IMR-90 (cell line): ENCODE measurements at regions not wholly inside any gene's neighbourhood (a gene's known extent, or its start where the extent isn't known, plus 50 kb on each side); places are given as distances from the start of the nearest gene placed in this dataset.
"Not testable (repeated sequence)": the region's sequence is repeated elsewhere in the genome, so short reads cannot be mapped to it uniquely, and the experiment has no call there.

Experiments
- BHLHE40 ChIP-seq: fragments of 150-350 bp; IDR thresholded peaks from 2 replicates; pipeline ENCODE4 v1.6.1; 2016; ENCODE audit warnings: mild to moderate bottlenecking, low read depth, low read length
- CEBPB ChIP-seq: IDR thresholded peaks from 2 replicates; pipeline ENCODE4 v1.6.1; 2012; ENCODE audit warnings: low read depth, low read length, improper control_type of control experiment
- CHD1 ChIP-seq: IDR thresholded peaks from 2 replicates; pipeline ENCODE4 v1.6.1; 2012; ENCODE audit warnings: low read depth, low read length, improper control_type of control experiment
- MAFK ChIP-seq: IDR thresholded peaks from 2 replicates; pipeline ENCODE4 v1.6.1; 2012; ENCODE audit warnings: low read depth, low read length, improper control_type of control experiment
- MAZ ChIP-seq: IDR thresholded peaks from 2 replicates; pipeline ENCODE4 v1.6.1; 2012; ENCODE audit warnings: low read depth, mild to moderate bottlenecking, low read length, improper control_type of control experiment, moderate library complexity, borderline replicate concordance
- MXI1 ChIP-seq: IDR thresholded peaks from 2 replicates; pipeline ENCODE4 v1.6.1; 2012; ENCODE audit warnings: low read depth, mild to moderate bottlenecking, low read length, moderate library complexity, borderline replicate concordance
- NFE2L2 ChIP-seq: fragments of 150-350 bp; IDR thresholded peaks from 2 replicates; pipeline ENCODE4 v1.6.1; 2016; ENCODE audit warnings: low read depth, mild to moderate bottlenecking, low read length
- POLR2A ChIP-seq: IDR thresholded peaks from 2 replicates; pipeline ENCODE4 v1.6.1; 2012; ENCODE audit warnings: mild to moderate bottlenecking, low read depth, low read length
- RCOR1 ChIP-seq: IDR thresholded peaks from 2 replicates; pipeline ENCODE4 v1.6.1; 2012; ENCODE audit warnings: mild to moderate bottlenecking, low read length, improper control_type of control experiment; ENCODE audit not compliant: insufficient replicate concordance
- RFX5 ChIP-seq: IDR thresholded peaks from 2 replicates; pipeline ENCODE4 v1.8.0; 2012; ENCODE audit warnings: low read depth, mild to moderate bottlenecking, low read length, moderate library complexity
- SMC3 ChIP-seq: fragments of 150-350 bp; IDR thresholded peaks from 2 replicates; pipeline ENCODE4 v1.6.1; 2016; ENCODE audit warnings: low read depth, mild to moderate bottlenecking, antibody characterized with exemption, low read length, moderate library complexity
- TF ChIP-seq, protein P1 (sequence below): conservative IDR thresholded peaks from 2 replicates; pipeline ENCODE4 v1.5.1; 2012; ENCODE audit warnings: mild to moderate bottlenecking, low read depth, low read length, improper control_type of control experiment
- TF ChIP-seq, protein P2 (sequence below): fragments of 150-350 bp; IDR thresholded peaks from 2 replicates; pipeline ENCODE4 v1.6.1; 2017; ENCODE audit warnings: mild to moderate bottlenecking, antibody characterized with exemption, low read length, low read depth

DNA sequence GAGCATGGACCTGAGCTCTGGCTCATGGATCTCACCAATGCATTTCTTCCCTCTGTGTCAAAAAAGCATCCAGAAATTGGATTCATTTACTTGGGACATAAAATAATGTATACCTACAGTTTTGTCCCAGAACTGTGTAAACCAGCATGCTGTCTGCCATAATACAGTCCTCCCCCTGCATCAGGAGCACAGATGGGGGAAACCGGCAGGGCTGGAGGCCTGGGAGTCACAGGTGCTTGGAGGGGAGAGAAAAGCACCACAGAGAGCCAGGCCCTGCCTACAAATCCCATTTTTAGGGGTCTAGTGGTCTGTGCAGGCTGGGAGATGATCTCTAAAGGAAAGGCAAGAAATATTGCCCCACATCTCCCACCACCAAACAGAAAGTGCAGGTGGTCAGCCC, 91.8 kb downstream of the POTEH start:
- TF ChIP-seq POLR2A, RFX5, NFE2L2, MXI1, CHD1, BHLHE40, CEBPB, MAFK, SMC3, RCOR1, MAZ: not testable (repeated sequence)
- TF ChIP-seq, protein P1, sequence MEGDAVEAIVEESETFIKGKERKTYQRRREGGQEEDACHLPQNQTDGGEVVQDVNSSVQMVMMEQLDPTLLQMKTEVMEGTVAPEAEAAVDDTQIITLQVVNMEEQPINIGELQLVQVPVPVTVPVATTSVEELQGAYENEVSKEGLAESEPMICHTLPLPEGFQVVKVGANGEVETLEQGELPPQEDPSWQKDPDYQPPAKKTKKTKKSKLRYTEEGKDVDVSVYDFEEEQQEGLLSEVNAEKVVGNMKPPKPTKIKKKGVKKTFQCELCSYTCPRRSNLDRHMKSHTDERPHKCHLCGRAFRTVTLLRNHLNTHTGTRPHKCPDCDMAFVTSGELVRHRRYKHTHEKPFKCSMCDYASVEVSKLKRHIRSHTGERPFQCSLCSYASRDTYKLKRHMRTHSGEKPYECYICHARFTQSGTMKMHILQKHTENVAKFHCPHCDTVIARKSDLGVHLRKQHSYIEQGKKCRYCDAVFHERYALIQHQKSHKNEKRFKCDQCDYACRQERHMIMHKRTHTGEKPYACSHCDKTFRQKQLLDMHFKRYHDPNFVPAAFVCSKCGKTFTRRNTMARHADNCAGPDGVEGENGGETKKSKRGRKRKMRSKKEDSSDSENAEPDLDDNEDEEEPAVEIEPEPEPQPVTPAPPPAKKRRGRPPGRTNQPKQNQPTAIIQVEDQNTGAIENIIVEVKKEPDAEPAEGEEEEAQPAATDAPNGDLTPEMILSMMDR: not testable (repeated sequence)
- TF ChIP-seq, protein P2, sequence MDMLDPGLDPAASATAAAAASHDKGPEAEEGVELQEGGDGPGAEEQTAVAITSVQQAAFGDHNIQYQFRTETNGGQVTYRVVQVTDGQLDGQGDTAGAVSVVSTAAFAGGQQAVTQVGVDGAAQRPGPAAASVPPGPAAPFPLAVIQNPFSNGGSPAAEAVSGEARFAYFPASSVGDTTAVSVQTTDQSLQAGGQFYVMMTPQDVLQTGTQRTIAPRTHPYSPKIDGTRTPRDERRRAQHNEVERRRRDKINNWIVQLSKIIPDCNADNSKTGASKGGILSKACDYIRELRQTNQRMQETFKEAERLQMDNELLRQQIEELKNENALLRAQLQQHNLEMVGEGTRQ: not testable (repeated sequence)
